Stimulated activated CD4-positive, alpha-beta T cell treated with anti-CD3 and anti-CD28 coated beads, Interleukin-4, amount 100 ng/mL, for 48 hours (primary cell): ENCODE measurements at regions not wholly inside any gene's neighbourhood (a gene's known extent, or its start where the extent isn't known, plus 50 kb on each side); places are given as distances from the start of the nearest gene placed in this dataset.

ENCODE experiments used
- DNase-seq, 2 donors: peaks; one replicate each; pipeline ENCODE4 v3.0.0-alpha.2; 2020; ENCODE audit warnings: low read depth in 2 of 2

GRCh38 chr2:235168174-235168979, 216.6 kb downstream of the SH3BP4 start:
- DNase-seq = no peak

GRCh38 chr2:235170016-235170415, 218.2 kb downstream of the SH3BP4 start:
- DNase-seq = no peak

- DNase-seq = no peak
These were observed 219.0 kb downstream of the SH3BP4 start for GRCh38 chr2:235170536-235171521.

- no peak for DNase-seq
These were observed 219.8 kb downstream of the SH3BP4 start for GRCh38 chr2:235171550-235172031.

- no peak for DNase-seq
These were observed 228.8 kb downstream of the SH3BP4 start for GRCh38 chr2:235180642-235181041.

- DNase-seq = no peak
These were observed 232.0 kb downstream of the SH3BP4 start for GRCh38 chr2:235183786-235184185.

- DNase-seq = no peak
These were observed 236.0 kb downstream of the SH3BP4 start for GRCh38 chr2:235187806-235188205.

- DNase-seq = no peak
These were observed 239.7 kb downstream of the SH3BP4 start for GRCh38 chr2:235191486-235191885.

GRCh38 chr2:235191978-235192377, 240.2 kb downstream of the SH3BP4 start:
- no peak for DNase-seq

- DNase-seq = no peak
These were observed 242.5 kb downstream of the SH3BP4 start for GRCh38 chr2:235194351-235194750.

GRCh38 chr2:235194836-235195235, 243.0 kb downstream of the SH3BP4 start:
- no peak for DNase-seq

GRCh38 chr2:235195921-235196320, 244.1 kb downstream of the SH3BP4 start:
- DNase-seq = no peak

GRCh38 chr2:235199128-235199527, 247.3 kb downstream of the SH3BP4 start:
- DNase-seq = no peak

- DNase-seq = no peak
These were observed 248.4 kb downstream of the SH3BP4 start for GRCh38 chr2:235200216-235200615.

GRCh38 chr2:235201756-235202155, 249.9 kb downstream of the SH3BP4 start:
- DNase-seq = no peak

- DNase-seq = no peak
These were observed 253.1 kb downstream of the SH3BP4 start for GRCh38 chr2:235204948-235205347.

- DNase-seq = no peak
These were observed 254.6 kb downstream of the SH3BP4 start for GRCh38 chr2:235206399-235206798.

GRCh38 chr2:235206980-235207579, 255.3 kb downstream of the SH3BP4 start:
- no peak for DNase-seq

- DNase-seq = no peak
These were observed 259.2 kb downstream of the SH3BP4 start for GRCh38 chr2:235211056-235211455.

- DNase-seq = no peak
These were observed 260.8 kb downstream of the SH3BP4 start for GRCh38 chr2:235212501-235213158.

- DNase-seq = no peak
These were observed 263.4 kb downstream of the SH3BP4 start for GRCh38 chr2:235215248-235215647.

GRCh38 chr2:235216901-235217300, 265.1 kb downstream of the SH3BP4 start:
- DNase-seq = no peak
